LHCN-M2 (cell line): ENCODE measurements at regions not wholly inside any gene's neighbourhood (a gene's known extent, or its start where the extent isn't known, plus 50 kb on each side); places are given as distances from the start of the nearest gene placed in this dataset.

Experiments used
- DNase-seq: peaks from one replicate; pipeline ENCODE4 v3.0.0-alpha.2; 2012; ENCODE audit warnings: low read depth

DNA sequence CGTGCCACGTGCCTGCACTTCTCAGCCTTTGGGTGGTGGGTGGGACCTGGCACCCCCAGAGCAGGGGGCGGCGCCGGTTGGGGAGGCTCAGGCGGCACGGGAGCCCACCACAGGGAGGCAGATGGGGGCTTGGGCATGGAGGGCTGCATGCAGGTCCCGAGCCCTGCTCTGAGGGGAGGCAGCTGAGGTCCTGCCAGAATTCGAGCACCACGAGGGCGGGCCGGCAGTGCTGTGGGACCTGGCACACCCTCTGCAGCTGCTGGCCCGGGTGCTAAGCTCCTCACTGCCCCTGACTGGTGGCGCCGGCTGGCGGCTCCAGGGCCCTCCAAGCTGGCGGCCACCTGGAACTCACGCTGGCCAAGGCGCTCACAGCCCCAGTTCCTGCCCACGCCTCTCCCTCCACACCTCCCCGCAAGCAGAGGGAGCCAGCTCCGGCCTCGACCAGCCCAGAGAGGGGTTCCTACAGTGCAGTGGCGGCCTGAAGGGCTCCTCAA lies 1176.8 kb upstream of the GYPC start:
- no peak for DNase-seq

DNA sequence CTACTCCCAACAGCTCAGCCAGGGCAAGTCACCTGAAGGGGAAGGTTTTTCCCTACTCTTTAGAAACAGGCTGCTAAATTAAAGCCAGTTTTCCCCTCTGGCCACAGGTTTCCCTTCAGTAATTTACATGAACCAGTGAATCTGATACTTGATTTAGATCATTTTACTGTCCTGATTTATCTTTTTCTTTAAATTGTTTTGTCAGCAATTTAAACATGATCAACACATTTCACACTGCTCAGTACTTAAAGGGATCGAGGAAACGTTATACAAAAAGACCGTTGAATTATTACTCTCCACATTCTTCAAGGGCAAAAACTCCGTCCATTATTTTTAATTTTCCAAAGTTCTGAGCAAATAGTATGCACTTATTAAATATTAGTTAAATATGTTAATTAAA lies 1165.7 kb upstream of the GYPC start:
- no peak for DNase-seq

DNA sequence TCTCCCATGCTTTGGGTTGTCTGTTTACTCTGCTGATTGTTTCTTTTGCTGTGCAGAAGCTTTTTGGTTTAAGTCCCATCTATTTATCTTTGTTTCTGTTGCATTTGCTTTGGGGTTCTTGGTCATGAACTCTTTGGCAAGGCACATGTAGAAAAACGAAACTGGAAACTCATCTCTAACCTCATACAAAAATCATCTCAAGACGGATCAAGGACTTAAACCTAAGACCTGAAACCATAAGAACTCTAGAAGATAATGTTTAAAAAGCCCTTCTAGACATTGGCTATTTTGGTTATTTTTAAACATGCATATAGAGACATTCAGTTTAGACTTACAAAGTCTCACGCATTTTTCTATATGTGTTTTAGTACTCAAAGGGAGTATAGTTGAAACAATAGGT lies 1164.3 kb upstream of the GYPC start:
- no peak for DNase-seq

DNA sequence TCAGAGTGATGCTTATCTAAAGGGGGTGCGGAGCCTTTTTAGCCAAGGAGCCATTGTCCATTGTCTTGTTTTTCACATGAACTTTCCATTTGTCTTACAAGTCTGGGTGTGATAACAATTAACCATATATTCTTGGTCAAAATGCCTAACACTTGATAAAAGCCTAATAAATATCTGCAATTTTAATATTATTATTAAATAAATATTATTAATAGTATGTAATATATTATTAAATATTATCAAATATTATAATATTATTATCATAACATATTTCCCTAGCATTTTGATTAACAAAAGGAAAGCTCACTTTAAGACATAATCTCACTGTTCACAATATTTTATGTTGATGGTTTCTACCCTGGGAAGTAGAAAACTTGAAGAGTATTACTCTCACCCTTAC lies 1143.6 kb upstream of the GYPC start:
- DNase-seq: no peak

DNA sequence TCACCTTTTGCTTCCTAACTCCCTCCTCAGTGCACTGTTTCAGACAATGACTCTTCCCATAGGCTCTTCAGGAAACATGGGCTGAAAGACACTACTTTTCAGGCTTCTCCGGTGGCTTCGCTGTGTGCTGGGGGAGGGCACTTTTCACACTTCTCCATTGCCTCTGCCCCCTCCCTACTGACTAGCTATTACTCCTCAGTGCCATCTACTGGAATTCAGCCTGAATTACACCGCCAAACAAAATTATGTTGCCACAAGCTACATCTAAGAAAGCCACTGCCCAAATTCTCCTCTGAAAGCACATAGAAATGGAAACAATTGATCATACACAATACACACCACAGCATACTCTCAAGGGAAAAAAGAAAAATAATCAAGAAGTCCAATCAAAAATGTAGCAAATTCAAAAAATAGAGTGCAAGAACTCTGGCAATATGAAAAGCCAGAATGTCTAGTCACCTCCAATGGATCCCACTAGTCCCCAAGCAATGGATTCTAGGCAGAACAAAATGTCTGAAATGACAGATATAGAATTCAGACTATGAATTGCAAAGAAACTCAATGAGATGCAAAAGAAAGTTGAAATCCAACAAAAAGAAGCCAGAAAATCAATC lies 1139.4 kb upstream of the GYPC start:
- no peak for DNase-seq

DNA sequence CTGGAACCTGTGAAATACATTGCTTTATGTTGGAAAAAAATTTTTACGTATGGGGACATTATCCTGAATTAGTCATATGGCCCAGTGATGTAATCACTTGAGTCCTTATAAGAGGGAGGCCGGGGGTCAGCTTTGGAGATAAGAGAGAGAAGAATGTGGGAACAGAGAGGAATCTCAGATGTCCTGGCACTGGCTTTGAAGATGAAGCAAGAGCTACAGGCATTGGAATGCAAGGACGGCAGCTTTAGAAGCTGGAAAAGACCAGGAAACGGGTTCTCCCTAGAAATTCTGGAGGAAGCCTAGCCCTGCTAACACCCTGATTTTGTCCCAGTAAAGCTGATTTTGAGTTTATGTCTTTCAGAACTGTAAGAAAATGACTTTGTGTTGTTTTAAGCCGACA lies 1129.9 kb upstream of the GYPC start:
- no peak for DNase-seq

DNA sequence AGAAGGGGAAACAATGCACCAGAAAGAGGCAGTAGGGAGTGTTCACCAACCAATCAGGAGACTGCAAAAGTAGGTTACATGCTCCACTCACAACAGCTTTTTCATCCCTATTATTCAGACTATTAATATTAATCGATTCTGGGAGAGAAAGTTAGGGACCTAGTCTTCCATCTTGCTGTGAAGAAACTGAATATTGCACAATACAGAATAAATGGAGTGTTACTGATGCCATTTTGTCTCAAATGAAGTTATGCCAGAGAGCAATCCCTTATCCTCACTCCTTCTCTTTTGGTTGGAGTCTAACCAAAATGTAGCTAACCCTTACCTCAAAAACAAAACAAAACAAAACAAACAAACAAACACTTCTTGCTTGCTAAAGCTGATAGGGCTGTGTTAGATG lies 1120.9 kb upstream of the GYPC start:
- no peak for DNase-seq

DNA sequence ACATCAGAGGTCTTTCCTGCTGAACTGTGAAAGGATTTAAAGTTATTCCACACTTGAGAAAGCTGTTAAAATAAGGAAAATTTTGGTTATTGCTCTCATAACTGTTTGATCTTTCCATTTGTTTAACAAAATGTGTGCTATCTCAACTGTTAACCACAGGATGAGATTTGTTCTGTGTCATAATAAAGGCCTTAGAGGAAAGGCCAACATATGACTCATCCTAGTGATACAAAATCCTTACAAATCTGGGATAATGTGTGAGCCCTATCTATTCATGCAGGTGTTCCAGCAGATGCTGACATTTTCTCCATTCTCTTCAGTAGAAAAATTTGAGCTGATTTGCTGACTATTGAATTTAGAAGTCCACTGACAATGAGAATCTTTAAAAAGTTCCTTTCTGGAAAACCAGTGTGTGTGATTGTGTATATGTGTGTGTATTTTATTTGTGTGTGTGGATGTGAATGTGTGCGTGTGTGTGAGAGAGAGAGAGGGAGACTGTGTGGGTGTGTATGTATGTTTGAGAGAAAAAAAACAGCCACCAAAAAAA lies 1111.9 kb upstream of the GYPC start:
- no peak for DNase-seq

DNA sequence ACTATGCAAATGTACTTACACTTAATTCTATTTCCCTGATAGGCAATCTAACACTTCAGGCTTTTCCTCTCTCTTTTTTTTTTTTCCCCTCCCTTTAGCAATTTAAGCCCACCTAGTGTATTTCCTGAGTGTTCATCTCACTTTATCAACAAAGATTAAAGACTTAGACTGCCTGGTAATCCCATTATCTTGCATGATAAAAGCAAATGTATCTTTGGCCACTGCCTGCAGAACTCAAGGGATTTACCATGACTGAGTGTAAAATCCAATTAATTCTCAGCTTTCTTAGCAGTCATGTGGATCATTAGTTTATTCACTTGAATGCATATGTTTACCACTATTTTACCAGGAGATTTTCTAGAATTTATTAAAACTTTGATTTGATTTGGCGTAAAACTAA lies 1102.2 kb upstream of the GYPC start:
- no peak for DNase-seq

DNA sequence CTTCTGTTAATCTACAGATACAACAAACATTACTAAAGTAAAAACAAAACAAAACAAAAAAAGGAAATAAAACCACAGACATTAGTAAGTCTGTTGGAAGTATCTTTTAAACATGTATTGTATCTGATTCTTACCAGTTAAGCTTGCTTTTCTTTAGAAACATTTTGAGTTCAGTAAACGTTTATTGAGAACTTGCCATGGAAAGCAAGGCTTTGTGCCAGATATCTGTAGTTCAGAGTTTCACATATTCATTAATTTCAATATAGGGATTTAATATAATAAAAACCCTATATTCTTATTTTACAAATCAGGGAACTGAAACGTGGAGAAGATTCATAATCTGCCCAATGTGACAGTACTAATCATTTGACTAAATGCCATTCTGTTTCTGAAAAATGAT lies 1101.0 kb upstream of the GYPC start:
- DNase-seq: no peak

DNA sequence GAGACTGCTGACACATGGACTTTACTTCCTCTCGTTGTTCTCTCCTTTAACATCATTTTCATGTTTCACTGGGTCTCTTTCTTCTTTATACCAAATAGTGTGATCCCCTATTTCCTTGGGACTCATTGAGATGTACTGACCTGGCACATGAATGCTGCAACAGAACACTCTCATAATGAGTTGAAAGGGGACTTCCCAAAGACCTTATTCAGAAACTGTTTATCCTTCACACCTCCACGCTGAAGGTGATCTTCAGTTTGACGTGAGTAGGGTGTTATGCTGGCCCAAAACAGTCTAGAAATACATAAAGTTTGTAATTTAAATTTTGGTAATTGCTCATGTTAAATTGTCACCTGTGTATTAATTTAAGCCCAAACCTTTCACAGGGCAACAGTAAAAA lies 1096.8 kb upstream of the GYPC start:
- no peak for DNase-seq

DNA sequence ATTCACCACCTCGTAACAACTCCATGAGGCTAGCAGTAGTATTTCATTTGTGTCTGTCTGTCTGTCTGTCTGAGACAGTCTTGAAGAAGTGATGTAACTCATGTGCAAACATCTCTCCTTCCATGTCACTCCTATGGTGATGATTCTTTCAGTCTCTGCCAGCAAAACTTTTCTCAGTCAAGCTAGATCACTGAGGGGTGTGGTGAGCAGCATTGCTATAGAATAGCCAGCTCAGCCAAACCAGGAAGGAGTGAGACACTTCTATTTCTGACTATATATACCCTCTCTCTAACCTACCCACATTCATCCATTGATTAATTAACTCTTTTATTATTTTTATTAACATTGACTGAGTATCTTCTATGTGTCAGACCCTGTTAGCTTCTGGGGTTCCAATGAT lies 1095.1 kb upstream of the GYPC start:
- DNase-seq: no peak

DNA sequence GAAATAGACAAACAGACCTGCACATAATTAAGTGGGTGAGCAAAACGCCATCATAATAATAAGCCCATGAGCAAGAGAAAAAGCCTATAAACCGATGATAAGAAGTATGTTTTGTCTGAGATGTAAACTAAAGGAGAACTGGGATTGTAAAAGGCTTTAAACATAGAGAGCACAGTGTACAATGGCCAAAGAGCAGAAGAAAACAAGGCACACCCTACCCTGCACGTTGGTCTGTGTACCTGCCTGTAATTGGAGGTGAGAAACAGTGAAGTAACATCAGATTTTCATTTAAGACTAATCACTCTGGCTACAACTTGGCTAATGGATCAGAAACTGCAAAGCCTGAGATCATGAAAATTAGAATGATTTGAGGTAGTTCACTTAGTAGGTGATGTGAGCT lies 1094.7 kb upstream of the GYPC start:
- DNase-seq: no peak

DNA sequence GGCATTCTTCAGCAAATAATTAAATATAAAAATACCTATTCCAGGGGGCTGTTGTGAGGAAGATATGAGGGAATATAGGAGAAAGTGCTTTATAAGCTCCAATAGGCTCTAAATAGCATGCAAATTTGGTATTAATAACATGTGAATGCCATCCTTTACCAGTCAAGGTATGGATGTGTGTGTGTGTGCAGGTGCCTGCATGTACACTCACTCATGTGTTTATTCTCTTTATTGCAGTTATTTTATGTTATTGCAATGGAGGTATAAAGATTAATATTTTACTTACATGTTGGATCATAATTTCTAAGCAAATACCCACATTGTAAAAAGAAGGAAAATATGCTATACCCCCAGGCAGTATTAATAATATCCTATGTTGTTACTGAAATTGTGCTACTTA lies 1093.0 kb upstream of the GYPC start:
- DNase-seq: no peak

DNA sequence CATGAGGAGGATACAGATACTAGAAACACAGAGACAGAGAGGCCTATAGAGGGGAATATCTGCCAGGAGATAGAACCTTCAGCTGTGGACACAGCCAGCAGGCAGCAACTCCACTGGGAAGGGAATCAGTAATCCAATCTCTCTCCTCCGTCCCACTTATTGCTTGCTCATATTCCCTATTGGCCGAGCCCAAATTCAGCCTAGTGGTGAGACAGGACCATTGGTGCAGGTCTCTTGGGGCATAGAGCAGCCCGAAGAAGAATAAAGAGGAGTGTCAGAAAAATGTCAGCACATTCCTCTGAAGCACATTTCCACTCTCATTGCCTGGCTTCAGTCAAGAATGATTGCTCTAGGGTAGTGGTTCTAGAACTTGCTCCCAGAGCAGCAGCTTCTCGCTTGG lies 1091.5 kb upstream of the GYPC start:
- no peak for DNase-seq

DNA sequence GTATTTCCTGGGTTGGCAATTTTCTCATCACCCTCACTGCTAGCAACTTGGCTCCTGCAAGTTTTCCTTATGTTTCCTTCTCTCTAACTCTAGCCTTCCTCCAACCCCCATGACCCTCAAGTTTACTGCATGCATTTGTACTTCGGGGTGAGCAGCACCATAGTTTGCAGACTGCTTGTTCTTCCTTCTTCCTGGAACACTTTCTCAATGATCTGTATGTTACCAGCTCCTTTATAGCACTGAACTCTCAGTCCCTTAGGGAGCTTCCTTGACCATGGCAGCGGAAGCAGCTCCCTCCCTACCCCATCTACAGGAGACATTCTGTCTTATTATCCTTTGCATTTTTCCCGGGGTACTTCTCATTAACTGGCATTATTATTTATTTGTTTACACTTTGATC lies 1089.5 kb upstream of the GYPC start:
- DNase-seq: no peak

DNA sequence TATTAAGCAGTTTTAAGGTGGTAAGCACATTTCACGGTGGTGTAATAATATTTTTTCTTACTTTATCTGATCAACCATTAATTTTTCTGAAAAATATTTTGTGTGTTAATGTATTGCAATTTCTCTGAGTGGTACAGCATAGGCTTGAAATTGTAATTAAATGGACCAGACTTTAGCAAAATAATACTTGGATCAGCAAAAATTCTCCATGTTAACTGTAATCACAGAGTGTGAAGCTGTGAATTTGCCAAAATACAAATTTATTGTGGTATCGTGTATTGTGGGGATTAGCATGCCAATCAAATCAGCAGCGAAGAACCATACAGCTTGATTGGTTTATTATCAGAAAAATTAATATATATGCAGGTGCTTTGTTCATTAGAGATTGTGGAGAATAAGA lies 1088.9 kb upstream of the GYPC start:
- no peak for DNase-seq

DNA sequence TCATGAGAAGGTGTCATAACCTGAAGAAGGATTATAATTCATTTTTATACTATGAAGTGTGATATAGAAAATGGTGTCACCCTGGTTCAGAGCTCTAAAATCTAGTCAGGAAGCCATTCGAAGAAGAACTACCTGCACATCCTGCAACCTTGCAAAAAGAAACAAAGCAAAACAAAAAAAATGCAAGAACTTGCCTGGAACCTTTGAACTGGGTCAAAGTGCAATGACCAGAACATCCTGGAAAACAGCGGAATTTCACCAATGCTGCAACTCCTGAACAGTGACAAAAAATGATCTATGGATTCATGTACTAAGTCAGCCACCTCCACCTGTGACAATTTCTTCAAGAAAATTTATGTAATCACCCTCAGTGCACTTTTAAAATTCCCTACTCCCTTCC lies 1083.3 kb upstream of the GYPC start:
- no peak for DNase-seq

DNA sequence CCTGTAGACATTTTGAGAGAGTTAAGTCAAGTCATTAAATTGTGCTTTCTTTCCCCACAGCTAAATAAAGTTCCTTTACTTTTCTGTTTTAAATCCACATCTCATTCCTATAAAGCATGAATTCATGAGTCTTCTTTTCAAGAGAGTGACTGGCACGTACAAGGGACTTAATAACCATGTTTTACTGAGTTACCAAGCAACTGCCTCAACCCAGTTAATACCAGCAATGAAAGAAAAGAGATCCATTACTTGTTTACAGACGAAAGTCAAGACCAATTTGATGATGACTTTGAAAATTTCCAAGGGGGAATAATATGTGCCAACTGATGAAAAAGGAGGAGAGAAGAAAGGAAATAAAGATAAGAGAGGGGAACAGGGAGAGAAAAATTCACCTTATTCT lies 1082.5 kb upstream of the GYPC start:
- DNase-seq: no peak

DNA sequence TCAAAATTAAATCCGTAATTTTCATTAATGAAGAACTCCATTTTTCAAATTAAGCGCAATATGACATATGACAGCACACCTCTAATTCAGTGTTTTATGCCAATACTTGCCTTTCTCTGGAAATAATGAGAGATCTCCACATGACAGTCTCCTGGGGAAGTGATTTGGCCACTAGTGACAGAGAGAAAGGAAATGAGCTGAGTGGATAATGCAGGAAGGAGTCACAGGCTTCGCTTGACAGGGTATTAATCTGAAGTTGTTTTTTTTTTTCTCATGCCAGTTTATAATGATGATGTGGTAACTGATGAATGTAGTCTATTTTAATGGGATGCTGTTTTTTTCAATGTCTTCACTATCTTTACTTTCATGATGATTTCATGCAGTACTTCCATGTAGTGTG lies 1079.4 kb upstream of the GYPC start:
- DNase-seq: no peak

DNA sequence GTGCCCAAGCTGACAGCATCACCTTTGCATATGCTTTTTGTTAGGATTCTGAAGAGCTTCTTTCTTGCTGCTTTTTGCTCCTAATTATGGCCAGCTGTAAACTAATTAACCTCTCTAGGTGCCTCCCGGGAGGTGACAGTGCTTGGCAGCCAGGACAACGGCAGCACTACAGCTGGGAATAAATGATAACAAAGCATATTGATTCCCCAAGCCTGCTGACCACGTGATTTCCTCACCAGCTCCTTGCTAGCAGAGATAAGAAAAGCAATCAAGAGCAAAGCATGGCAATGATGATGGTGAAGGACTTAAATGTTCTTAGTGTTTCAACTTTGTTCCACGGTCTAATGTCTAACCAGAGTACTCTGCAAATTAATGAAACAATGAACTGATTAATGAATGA lies 1074.4 kb upstream of the GYPC start:
- DNase-seq: no peak

DNA sequence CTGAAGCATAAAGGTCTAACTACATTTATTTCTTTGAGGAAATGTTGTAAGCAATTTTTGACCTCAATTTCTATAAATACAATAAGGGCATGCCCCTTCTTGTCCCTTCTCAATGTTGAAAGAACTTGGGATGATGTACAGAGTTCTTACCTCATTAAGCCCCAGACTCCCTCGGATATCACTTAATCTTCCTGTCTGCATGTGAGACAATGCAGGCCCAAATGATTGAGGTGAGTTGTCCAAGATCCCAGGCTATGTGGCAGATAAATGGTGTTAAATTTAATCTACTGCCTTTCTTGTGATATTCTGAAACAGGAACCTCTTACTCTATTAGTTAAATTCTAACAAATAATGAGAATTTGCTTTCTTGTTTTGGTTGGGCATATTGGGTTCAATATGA lies 1073.4 kb upstream of the GYPC start:
- no peak for DNase-seq

DNA sequence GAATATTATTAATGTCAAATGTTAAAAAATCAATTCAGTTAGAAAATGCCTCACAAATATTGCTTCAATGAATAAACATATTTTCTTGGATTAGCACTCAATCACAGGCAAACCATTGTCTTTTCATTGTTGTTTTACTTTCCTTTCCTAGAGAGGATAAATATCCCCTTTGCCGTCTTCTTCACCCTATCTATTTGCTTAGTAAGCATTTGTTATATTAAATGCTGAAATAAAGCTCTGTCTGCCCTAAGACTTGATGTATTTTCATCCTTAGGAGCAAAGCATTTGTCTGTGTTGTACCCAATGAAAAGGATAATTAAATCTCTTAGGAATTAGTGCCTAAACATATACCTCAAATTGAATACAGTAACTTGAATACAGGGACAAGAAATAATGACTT lies 1071.2 kb upstream of the GYPC start:
- DNase-seq: no peak

DNA sequence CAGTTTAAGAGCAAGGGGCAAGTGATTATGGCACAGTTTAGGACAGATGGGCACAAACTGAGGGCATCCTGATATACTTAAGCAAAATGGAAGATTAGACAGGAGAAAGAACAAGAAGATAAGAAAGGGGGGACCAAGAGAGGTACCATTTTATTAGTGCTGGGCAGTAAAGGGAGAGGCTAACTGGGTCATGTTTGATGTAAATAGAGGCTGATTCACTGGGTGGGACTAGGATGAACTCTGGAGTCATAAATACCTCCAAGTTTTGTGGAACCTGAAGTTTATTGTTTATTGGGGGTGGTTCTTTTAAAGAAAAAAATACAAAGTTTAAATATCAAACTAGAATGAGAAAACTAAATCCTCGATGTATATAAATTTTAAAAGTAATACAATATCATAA lies 1067.2 kb upstream of the GYPC start:
- DNase-seq: no peak
